Body of pancreas (tissue), 4 donors: ENCODE measurements at regions not wholly inside any gene's neighbourhood (a gene's known extent, or its start where the extent isn't known, plus 50 kb on each side); places are given as distances from the start of the nearest gene placed in this dataset.

ENCODE experiments used
- ATAC-seq: fragments of 150-250 bp; one replicate; pipeline ENCODE4 v1.9.1; 2016
- DNase-seq, 4 donors: peaks; one replicate each; pipeline ENCODE4 v3.0.0-alpha.2; 2019
- H3K27ac ChIP-seq, 4 donors: fragments of 200-600 bp; sonication (generic); 1 replicate in 3 of 4; 2 replicates in 1 of 4; pipeline versions ENCODE4 v1.5.1 to v1.6.1; 2016 to 2019; ENCODE audit warnings: mild to moderate bottlenecking in 1 of 4, mixed read lengths in 1 of 4, moderate library complexity in 1 of 4
- H3K27me3 ChIP-seq, 2 donors: fragments of 200-600 bp; sonication (generic); one replicate each; pipeline ENCODE4 v1.6.0; 2016; ENCODE audit warnings: mild to moderate bottlenecking in 1 of 2
- H3K36me3 ChIP-seq, 2 donors: fragments of 200-600 bp; sonication (generic); replicated peaks in 1 of 2; 2 replicates each; pipeline ENCODE4 v1.5.1; 2016; ENCODE audit warnings: low read depth in 2 of 2; ENCODE audit not compliant: insufficient read depth in 1 of 2
- H3K4me1 ChIP-seq: fragments of 200-600 bp; sonication (generic); one replicate; pipeline ENCODE4 v1.6.0; 2016
- H3K4me3 ChIP-seq, 2 donors: fragments of 200-600 bp; sonication (generic); 1 replicate in 1 of 2; 2 replicates in 1 of 2; pipeline ENCODE4 v1.5.1; 2016 to 2019
- H3K9me3 ChIP-seq, 3 donors: fragments of 200-600 bp; sonication (generic); 1 replicate in 2 of 3; 2 replicates in 1 of 3; pipeline ENCODE4 v1.5.1; 2016
- CTCF ChIP-seq, 7 experiments: fragments of 450-650 bp in 4 of 7; fragments of 200-600 bp in 3 of 7; sonication (generic) in 3 of 7; IDR thresholded peaks; one replicate each; pipeline ENCODE4 v1.5.1; 2016 to 2019; ENCODE audit warnings: antibody characterized with exemption in 7 of 7
- POLR2A ChIP-seq, 3 donors: fragments of 450-650 bp; IDR thresholded peaks; one replicate each; pipeline ENCODE4 v1.6.1; 2016; ENCODE audit warnings: antibody characterized with exemption in 3 of 3, mild to moderate bottlenecking in 2 of 3
- WGBS, 2 donors: methylation state at CpG; one replicate each; pipeline ENCODE4 v1.1.5; 2017; 5-methylcytosine and 5-hydroxymethylcytosine counted together
- intact Hi-C: fragments of 100-400 bp; cut with DNase I; formaldehyde crosslinking; loops from one replicate; pipeline ENCODE4 v1.15.1; 2023

DNA sequence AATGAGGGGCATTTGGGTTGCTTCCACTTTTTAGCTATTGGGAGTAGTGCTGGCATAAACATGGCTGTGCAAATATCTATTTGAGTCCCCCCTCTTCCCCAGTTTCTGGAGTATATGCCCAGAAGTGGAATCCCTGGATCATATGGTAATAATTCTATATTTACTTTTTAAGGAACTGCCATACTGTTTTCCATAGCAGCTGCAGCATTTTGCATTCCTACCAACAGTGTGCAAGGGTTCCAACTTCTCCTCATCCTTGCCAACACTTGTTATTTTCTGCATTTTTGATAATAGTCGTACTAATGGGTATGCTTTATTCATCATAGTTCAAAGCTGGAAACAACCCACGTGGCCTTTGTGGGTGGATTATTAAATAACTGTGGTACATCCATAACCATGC lies 883.5 kb downstream of the TBC1D22A start:
- WGBS, 2 donors: 35 to 43% methylated on average over 2 of the region's 2 CpGs
- intact Hi-C loops: no loop called here
- ATAC-seq: no peak

DNA sequence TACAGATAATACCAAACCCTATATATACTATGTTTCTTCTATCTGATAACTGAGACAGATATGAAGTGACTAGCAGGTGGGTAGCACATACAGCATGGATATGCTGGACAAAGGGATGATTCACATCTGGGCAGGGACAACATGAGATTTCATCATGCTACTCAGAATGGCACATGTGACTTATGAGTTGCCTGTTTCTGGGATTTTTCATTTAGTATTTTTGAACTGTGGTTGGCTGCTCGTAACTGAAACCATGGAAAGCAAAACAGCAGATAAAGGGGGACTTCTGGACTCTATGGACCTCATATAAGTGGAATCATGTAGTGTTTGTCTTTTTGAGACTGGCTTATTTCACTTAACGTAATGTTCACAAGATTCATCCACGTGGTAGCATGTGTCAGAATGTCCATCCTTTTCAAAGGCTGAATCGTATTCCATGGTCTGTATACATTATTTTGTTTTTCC lies 883.0 kb downstream of the TBC1D22A start:
- no peaks in the 10 kb centered on the region for H3K4me1 ChIP-seq
- no peak for ATAC-seq
- 56 to 60% methylated on average over 4 of the region's 4 CpGs for WGBS, 2 donors
- no peak overlapping the region for H3K27ac ChIP-seq
- intact Hi-C loops: no loop called here
- H3K27me3 ChIP-seq: no peaks in the 10 kb centered on the region
- no peak for DNase-seq
- no peaks in the 10 kb centered on the region for H3K9me3 ChIP-seq
- H3K36me3 ChIP-seq: no peaks in the 10 kb centered on the region
- TF ChIP-seq CTCF (IDR thresholded peaks at IDR 0.05): no peak
- TF ChIP-seq POLR2A (IDR thresholded peaks at IDR 0.05): no peak
- no peak overlapping the region for H3K4me3 ChIP-seq

More for the DNA sequence above, 883.5 kb downstream of the TBC1D22A start:
- Histone ChIP-seq H3K36me3 (no peaks in the 10 kb centered on the region), H3K27me3 (no peaks in the 10 kb centered on the region), H3K4me3 (no peak overlapping the region), H3K4me1 (no peaks in the 10 kb centered on the region), H3K27ac (no peak overlapping the region), H3K9me3 (no peaks in the 10 kb centered on the region)
- DNase-seq: no peak
- TF ChIP-seq CTCF (IDR thresholded peaks at IDR 0.05) (no peak), POLR2A (IDR thresholded peaks at IDR 0.05) (no peak)

- DNase-seq: no peak
- TF ChIP-seq CTCF (IDR thresholded peaks at IDR 0.05): no peak
- no peak for TF ChIP-seq POLR2A (IDR thresholded peaks at IDR 0.05)
- intact Hi-C loops: no loop called here
- Histone ChIP-seq H3K4me1 (no peaks in the 10 kb centered on the region), H3K27ac (no peak overlapping the region), H3K9me3 (peaks cover 0 to 16% (median 0%) of the 10 kb centered on the region in 3 donors), H3K27me3 (no peaks in the 10 kb centered on the region), H3K36me3 (no peaks in the 10 kb centered on the region), H3K4me3 (no peak overlapping the region)
- no peak for ATAC-seq
- WGBS, 2 donors: 20 to 53% methylated on average over 7 of the region's 7 CpGs
Observed at GRCh38 chr22:47634347-47634746, 871.9 kb downstream of the TBC1D22A start.

DNA sequence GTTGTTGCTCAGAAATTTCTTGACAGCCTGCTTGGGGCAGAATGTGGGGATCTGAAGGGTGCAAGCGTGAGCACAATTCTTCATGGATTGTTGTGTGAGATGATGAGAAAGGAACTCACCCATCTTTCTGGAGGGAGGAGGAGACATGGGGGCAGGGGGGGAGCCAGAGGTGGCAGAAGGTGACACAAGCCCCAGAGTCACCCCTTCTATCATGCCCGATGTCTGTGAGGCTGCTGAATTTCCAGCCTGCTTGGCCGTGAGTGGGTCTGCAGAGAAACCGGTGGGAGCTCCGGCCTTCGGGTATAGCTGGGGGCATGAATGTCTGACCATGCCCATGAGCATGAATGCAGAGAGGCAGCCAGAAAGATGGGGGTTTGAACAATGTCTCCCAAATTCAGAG lies 870.7 kb downstream of the TBC1D22A start:
- no peak overlapping the region for H3K27ac ChIP-seq
- ATAC-seq (no peak), DNase-seq (no peak)
- H3K36me3 ChIP-seq: no peaks in the 10 kb centered on the region
- TF ChIP-seq CTCF (IDR thresholded peaks at IDR 0.05): no peak
- TF ChIP-seq POLR2A (IDR thresholded peaks at IDR 0.05): no peak
- H3K27me3 ChIP-seq: no peaks in the 10 kb centered on the region
- H3K9me3 ChIP-seq: peaks cover 0 to 10% (median 0%) of the 10 kb centered on the region in 3 donors
- 83 to 85% methylated on average over 6 of the region's 6 CpGs for WGBS, 2 donors
- H3K4me1 ChIP-seq: no peaks in the 10 kb centered on the region
- intact Hi-C loops: no loop called here
- no peak overlapping the region for H3K4me3 ChIP-seq

DNA sequence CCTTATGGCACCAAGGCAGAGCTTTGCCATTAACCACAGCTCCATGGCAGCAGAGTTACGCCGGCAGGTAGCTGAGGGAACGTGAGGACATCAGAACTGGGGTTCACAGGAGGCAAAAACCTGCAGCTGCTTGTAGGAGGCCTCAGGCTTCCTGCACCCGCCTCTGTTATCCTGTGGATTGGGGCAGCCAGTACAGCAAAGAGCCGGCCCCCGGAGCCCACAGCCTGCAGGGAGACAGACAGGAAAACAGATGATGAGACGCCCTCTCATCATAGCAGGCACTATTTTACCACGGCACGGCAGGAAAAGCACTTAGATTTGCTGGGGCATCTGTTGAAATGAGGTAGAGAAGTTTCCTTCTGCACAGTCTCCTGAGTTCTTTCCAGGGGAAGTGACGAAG lies 870.3 kb downstream of the TBC1D22A start:
- Histone ChIP-seq H3K27ac (no peak overlapping the region), H3K4me3 (no peak overlapping the region), H3K4me1 (no peaks in the 10 kb centered on the region), H3K9me3 (peaks cover 0 to 9% (median 0%) of the 10 kb centered on the region in 3 donors), H3K27me3 (no peaks in the 10 kb centered on the region), H3K36me3 (no peaks in the 10 kb centered on the region)
- ATAC-seq (no peak), DNase-seq (no peak)
- TF ChIP-seq POLR2A (IDR thresholded peaks at IDR 0.05) (no peak), CTCF (IDR thresholded peaks at IDR 0.05) (no peak)
- WGBS, 2 donors: 34 to 63% methylated on average over 9 to 10 of the region's 10 CpGs
- intact Hi-C loops: no loop called here
